Prostate gland (tissue), 2 donors: ENCODE measurements at regions not wholly inside any gene's neighbourhood (a gene's known extent, or its start where the extent isn't known, plus 50 kb on each side); places are given as distances from the start of the nearest gene placed in this dataset.

Experiments
- DNase-seq: peaks from one replicate; pipeline ENCODE4 v3.0.0-alpha.2; 2019; ENCODE audit warnings: low spot score
- H3K27ac ChIP-seq, 2 donors: fragments of 200-600 bp; sonication (generic); 2 replicates each; pipeline ENCODE4 v1.5.1; 2017 to 2019
- H3K27me3 ChIP-seq: fragments of 200-600 bp; sonication (generic); replicated peaks from 2 replicates; pipeline ENCODE4 v1.5.1; 2019; ENCODE audit not compliant: insufficient read depth
- H3K36me3 ChIP-seq, 2 donors: fragments of 200-600 bp; sonication (generic); 1 replicate in 1 of 2; 2 replicates in 1 of 2; pipeline versions ENCODE4 v1.5.1 to v1.8.1; 2017 to 2019
- H3K4me1 ChIP-seq: fragments of 200-600 bp; sonication (generic); replicated peaks from 2 replicates; pipeline ENCODE4 v1.5.1; 2019
- H3K4me3 ChIP-seq, 2 donors: fragments of 200-600 bp; sonication (generic); 2 replicates each; pipeline ENCODE4 v1.5.1; 2017 to 2019
- H3K9me3 ChIP-seq: fragments of 200-600 bp; sonication (generic); 2 replicates; pipeline ENCODE4 v1.5.1; 2017
- CTCF ChIP-seq, 4 experiments: fragments of 200-600 bp in 2 of 4; fragments of 450-650 bp in 2 of 4; sonication (generic) in 2 of 4; IDR thresholded peaks; 1 replicate in 3 of 4; 2 replicates in 1 of 4; pipeline ENCODE4 v1.5.1; 2016 to 2019; ENCODE audit warnings: antibody characterized with exemption in 4 of 4, mild to moderate bottlenecking in 2 of 4, moderate library complexity in 2 of 4
- POLR2A ChIP-seq: fragments of 450-650 bp; IDR thresholded peaks from one replicate; pipeline ENCODE4 v1.6.1; 2016; ENCODE audit warnings: antibody characterized with exemption, mild to moderate bottlenecking
- POLR2AphosphoS5 ChIP-seq: sonication (generic); formaldehyde crosslinking; IDR thresholded peaks from one replicate; pipeline ENCODE4 v1.6.1; 2017; ENCODE audit warnings: antibody characterized with exemption
- WGBS: methylation state at CpG from one replicate; pipeline ENCODE4 v1.1.5; 2018; 5-methylcytosine and 5-hydroxymethylcytosine counted together
- intact Hi-C: fragments of 100-400 bp; cut with DNase I; formaldehyde crosslinking; loops from one replicate; pipeline ENCODE4 v1.14.2; 2022

- H3K27ac ChIP-seq = no peak overlapping the region
- H3K36me3 ChIP-seq = no peaks in the 10 kb centered on the region
- WGBS = 89% methylated on average over 2 of the region's 2 CpGs
- intact Hi-C loops = no loop called here
- no peaks in the 10 kb centered on the region for H3K4me1 ChIP-seq
- H3K27me3 ChIP-seq = no peaks in the 10 kb centered on the region
- H3K9me3 ChIP-seq = no peaks in the 10 kb centered on the region
- no peak overlapping the region for H3K4me3 ChIP-seq
- no peak for DNase-seq
- no peak for TF ChIP-seq POLR2A
- TF ChIP-seq CTCF (IDR thresholded peaks at IDR 0.05) = no peak
- no peak for TF ChIP-seq POLR2AphosphoS5
These were observed 402.1 kb downstream of the EPHA7 start for GRCh38 chr6:93017213-93017612.

GRCh38 chr6:93013054-93013453 is 406.3 kb downstream of the EPHA7 start:
- 70% methylated on average over 2 of the region's 2 CpGs for WGBS
- H3K4me3 ChIP-seq = no peak overlapping the region
- no peak for DNase-seq
- no peaks in the 10 kb centered on the region for H3K27me3 ChIP-seq
- no peaks in the 10 kb centered on the region for H3K36me3 ChIP-seq
- intact Hi-C loops = no loop called here
- no peaks in the 10 kb centered on the region for H3K9me3 ChIP-seq
- no peak for TF ChIP-seq CTCF (IDR thresholded peaks at IDR 0.05)
- TF ChIP-seq POLR2A = no peak
- TF ChIP-seq POLR2AphosphoS5 = no peak
- H3K27ac ChIP-seq = no peak overlapping the region
- H3K4me1 ChIP-seq = no peaks in the 10 kb centered on the region

- TF ChIP-seq POLR2A = no peak
- TF ChIP-seq CTCF (IDR thresholded peaks at IDR 0.05) = no peak
- TF ChIP-seq POLR2AphosphoS5 = no peak
- intact Hi-C loops = no loop called here
- H3K36me3 ChIP-seq = no peaks in the 10 kb centered on the region
These were observed 411.0 kb downstream of the EPHA7 start for GRCh38 chr6:93008375-93008774.

GRCh38 chr6:92989656-92990055 is 429.7 kb downstream of the EPHA7 start:
- WGBS = 75% methylated on average over 3 of the region's 3 CpGs
- no peak overlapping the region for H3K27ac ChIP-seq
- no peaks in the 10 kb centered on the region for H3K27me3 ChIP-seq
- TF ChIP-seq CTCF (IDR thresholded peaks at IDR 0.05) = no peak
- TF ChIP-seq POLR2AphosphoS5 = no peak
- TF ChIP-seq POLR2A = no peak
- no peak for DNase-seq
- no peak overlapping the region for H3K4me3 ChIP-seq
- intact Hi-C loops = no loop called here
- no peaks in the 10 kb centered on the region for H3K36me3 ChIP-seq
- no peaks in the 10 kb centered on the region for H3K9me3 ChIP-seq
- no peaks in the 10 kb centered on the region for H3K4me1 ChIP-seq

More at GRCh38 chr6:93008375-93008774, 411.0 kb downstream of the EPHA7 start:
- H3K4me3 ChIP-seq = no peak overlapping the region
- no peaks in the 10 kb centered on the region for H3K9me3 ChIP-seq
- H3K27me3 ChIP-seq = no peaks in the 10 kb centered on the region
- H3K27ac ChIP-seq = no peak overlapping the region
- H3K4me1 ChIP-seq = no peaks in the 10 kb centered on the region
- DNase-seq = no peak

- Histone ChIP-seq H3K36me3 (no peaks in the 10 kb centered on the region), H3K27me3 (no peaks in the 10 kb centered on the region), H3K27ac (no peak overlapping the region), H3K4me3 (no peak overlapping the region), H3K4me1 (no peaks in the 10 kb centered on the region), H3K9me3 (no peaks in the 10 kb centered on the region)
- intact Hi-C loops = no loop called here
- DNase-seq = no peak
- 92% methylated on average over 2 of the region's 2 CpGs for WGBS
- TF ChIP-seq POLR2AphosphoS5 = no peak
- no peak for TF ChIP-seq CTCF (IDR thresholded peaks at IDR 0.05)
- TF ChIP-seq POLR2A = no peak
These were observed 440.1 kb downstream of the EPHA7 start for GRCh38 chr6:92979281-92979680.
